Activated T-helper 9 cell treated with anti-CD3 and anti-CD28 coated beads, Interleukin-2, amount 50 U/mL, for 16 hours (primary cell): ENCODE measurements at regions not wholly inside any gene's neighbourhood (a gene's known extent, or its start where the extent isn't known, plus 50 kb on each side); places are given as distances from the start of the nearest gene placed in this dataset.
"Not testable (repeated sequence)": the region's sequence is repeated elsewhere in the genome, so short reads cannot be mapped to it uniquely, and the experiment has no call there.

Experiments used
- DNase-seq: peaks from one replicate; pipeline ENCODE4 v3.0.0-alpha.2; 2020; ENCODE audit warnings: low read depth

DNA sequence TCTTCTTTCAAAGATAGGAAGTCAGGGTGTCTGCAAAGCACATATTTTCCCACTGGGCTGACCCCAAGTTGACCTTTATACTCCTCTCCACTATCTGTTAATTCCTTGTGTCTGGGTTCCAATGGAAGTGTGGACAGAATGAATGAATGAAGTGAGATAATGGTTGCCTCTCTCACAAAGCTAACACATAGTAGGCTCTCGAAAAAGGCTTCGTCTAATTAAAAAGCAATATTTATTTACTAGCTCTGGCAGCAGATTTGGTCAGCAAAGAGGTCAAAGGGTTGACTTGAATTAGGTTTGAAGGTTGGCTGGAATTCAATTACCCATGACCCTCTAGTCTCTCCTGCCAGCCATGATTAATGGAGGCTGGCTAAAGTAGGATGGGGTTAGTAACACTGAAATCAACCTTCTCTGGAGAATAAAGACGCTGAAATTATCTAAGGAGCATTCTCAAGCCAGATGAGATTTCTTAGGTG is 280.3 kb upstream of the KLF3 start:
- DNase-seq = no peak

- DNase-seq = no peak
Measured at GRCh38 chr4:38385093-38386004, 278.6 kb upstream of the KLF3 start.

DNA sequence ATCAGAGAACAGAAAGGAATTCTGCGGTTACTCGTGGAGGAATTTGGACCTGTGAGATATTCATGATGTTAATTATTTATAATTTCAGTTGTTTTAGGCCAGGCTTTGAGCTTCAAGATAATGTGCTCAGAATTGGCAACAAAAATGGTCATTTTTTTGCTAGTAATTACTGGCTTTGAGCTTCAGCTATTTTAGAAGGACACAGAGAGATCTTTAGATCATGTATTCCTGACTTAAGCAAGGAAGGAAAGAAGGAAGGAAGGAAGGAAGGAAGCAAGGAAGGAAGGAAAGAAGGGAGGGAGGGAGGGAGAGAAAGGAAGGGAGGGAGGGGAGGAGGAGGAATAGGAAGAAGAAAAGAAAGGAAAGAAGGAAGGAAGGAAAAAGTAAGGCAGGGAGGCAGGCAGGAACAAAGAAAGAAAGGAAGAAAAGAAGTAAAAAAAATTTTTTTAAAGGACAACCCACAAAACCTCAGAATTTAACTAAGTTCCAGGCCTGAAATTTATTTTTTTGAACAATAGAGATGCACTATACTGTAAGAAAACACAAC is 277.9 kb upstream of the KLF3 start:
- no peak for DNase-seq

- no peak for DNase-seq
Measured at GRCh38 chr4:38386654-38387188, 277.3 kb upstream of the KLF3 start.

GRCh38 chr4:38387348-38387747 is 276.7 kb upstream of the KLF3 start:
- DNase-seq = no peak

DNA sequence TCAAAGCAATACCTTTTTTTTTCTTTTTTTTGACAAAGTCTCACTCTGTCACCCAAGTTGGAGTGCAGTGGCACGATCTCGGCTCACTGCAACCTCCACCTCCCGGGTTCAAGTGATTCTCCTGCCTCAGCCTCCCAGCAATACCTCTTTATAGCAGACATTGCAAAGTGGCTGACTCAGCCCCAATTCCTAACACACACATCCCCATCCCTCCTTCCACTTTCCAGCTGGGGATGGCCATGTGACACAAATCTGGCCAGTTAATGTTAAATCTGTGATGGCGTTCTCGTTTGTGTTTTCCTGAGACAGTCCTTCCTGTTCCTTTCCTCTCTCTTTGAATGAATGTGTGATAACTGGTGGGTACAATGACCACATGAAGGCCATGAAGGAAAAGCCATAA is 276.2 kb upstream of the KLF3 start:
- no peak for DNase-seq

GRCh38 chr4:38388907-38389306 is 275.1 kb upstream of the KLF3 start:
- DNase-seq = not testable (repeated sequence)

DNA sequence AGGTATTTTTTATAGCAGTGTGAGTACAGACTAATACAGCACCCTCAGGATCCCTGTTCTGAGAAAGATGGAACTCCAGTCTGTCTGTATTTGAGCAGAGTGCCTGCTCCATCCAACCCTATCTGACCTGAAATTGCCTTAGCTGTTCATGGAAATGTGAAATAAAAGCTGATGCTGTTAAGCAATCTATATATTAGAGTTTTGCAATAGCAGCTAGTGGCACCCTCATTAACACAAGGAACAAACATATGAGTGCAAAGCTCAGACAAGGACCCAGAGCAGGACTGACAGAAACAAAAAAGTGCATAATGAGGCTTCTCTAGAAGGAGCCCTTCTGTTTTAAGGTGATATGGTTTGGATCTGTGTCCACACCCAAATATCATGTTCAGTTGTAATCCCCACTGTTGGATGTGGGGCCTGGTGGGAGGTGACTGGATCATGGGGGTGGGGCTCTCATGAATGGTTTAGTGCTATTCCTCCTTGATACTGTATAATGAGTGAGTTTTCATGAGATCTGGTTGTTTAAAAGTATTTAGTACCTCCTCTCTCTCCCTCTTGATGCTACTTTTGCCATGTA is 272.9 kb upstream of the KLF3 start:
- no peak for DNase-seq

GRCh38 chr4:38392223-38392855 is 271.7 kb upstream of the KLF3 start:
- DNase-seq = no peak

DNA sequence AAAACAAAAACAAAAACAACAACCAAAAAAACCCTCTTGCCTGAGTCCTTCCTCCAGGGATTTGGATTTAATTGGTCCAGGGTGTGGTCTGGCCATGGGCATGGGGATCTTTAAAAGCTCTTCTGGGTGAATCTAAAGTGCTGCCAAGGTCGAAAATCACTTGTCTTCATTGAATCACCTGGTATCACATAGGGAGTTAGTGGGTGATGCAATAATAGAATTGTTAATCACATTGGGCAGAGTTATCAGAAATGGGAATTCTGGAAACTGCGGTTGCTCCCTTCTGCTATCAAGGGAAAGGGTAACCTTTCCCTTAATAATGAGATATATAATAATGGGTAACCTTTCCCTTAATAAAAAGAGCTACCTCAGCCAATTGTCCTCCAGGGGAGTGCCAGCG is 267.9 kb upstream of the KLF3 start:
- no peak for DNase-seq

- no peak for DNase-seq
Measured at GRCh38 chr4:38396845-38397547, 267.0 kb upstream of the KLF3 start.

DNA sequence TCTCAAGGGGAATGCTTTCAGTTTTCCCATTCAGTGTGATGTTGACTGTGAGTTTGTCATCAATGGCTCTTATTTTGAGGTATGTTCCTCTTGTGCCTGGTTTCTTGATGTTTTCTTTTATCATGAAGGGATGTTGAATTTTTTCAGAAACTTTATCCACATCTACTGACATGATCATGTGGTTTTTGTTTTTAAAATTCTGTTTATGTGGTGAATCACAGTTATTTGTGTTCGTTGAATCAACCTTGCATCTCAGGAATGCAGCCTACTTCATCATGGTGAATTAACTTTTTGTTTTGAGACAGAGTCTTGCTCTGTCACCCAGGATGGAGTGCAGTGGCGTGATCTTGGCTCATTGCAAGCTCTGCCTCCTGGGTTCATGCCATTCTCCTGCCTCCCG is 263.1 kb upstream of the KLF3 start:
- no peak for DNase-seq

- no peak for DNase-seq
Measured at GRCh38 chr4:38406243-38406642, 257.8 kb upstream of the KLF3 start.

- DNase-seq = no peak
Measured at GRCh38 chr4:38409852-38410251, 254.1 kb upstream of the KLF3 start.

DNA sequence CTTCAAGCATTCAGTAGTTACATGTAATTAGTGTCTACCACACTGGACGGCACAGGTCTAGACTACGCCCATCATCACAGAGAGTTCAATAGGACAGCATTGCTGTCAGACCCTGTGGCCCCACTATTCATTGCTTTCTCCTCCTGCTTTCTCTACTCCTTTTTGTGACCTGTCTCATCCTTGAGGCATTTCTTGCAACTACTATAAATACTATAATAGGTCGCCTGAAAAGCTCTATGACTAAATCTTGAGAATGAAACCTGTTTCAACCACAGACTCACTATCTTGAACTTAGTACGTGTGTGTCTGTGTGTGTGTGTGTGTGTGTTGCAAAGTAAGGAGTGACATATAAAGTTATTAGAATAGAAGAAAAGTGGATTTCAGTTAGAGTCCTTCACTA is 252.9 kb upstream of the KLF3 start:
- no peak for DNase-seq

- DNase-seq = no peak
Measured at GRCh38 chr4:38411981-38412536, 251.9 kb upstream of the KLF3 start.

GRCh38 chr4:38413524-38414341 is 250.3 kb upstream of the KLF3 start:
- no peak for DNase-seq

DNA sequence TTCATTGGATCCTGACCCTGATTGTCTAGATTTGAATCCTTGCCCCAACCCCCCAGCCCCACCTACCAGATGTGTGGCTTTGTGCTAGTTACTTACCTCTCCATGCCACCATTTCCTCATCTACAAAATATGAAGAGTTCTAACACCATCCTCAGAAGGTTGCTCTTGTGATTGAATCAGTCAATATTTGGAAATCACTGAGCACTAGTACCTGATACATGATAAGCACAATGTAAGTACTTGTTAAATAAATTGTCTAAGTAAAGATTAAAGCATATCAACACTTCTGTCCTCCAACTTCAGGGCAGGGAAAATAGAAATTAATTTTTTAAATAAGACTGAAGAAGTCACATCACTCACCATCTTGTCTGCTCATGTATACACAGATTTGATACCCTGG is 249.6 kb upstream of the KLF3 start:
- DNase-seq = no peak

DNA sequence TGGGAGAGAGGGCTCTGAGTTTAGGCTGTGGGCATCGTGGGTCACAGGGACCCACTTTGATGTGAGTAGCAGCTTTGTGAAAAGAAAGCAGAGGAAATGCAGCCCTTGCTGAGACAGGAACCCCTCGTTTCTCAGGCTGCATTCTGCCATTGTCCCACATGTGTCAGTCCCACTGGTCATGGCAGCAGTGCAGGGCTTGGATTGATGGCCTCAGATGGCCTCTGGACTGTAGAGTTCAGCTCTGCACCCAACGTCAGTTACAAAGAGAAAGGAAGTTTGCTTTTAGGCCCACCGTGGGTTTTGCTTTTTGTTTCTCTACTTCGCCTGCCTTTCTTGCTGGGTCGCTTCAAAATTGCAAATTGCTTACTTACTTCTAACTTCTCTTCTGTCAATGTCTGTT is 248.3 kb upstream of the KLF3 start:
- no peak for DNase-seq

DNA sequence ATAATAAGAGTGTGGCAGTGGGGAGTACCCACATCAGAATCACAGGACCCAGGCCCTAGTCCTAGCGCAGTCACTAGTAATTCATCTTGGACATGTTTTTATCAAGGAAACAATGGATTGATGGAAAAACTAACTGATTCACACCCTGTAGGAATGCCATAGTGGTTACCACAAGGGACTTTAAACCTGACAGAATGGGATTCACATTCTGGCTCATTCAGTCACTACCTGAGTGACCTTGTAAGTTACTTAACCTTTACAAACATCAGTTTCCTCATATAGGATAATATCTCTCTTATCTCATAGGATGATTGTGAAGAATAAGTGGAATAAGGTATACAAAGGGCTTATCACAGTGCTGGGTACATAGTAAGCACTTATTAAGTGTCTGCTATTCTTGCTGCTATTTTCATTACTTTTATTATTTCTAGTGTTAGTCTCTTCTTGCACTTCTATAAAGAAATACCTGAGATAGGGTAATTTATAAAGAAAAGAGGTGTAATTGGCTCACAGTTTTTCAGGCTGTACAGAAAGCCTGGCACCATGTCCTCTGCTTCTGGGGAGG is 247.5 kb upstream of the KLF3 start:
- DNase-seq = no peak
